ENCODE measurements at regions not wholly inside any gene's neighbourhood (a gene's known extent, or its start where the extent isn't known, plus 50 kb on each side); places are given as distances from the start of the nearest gene placed in this dataset.

DNA sequence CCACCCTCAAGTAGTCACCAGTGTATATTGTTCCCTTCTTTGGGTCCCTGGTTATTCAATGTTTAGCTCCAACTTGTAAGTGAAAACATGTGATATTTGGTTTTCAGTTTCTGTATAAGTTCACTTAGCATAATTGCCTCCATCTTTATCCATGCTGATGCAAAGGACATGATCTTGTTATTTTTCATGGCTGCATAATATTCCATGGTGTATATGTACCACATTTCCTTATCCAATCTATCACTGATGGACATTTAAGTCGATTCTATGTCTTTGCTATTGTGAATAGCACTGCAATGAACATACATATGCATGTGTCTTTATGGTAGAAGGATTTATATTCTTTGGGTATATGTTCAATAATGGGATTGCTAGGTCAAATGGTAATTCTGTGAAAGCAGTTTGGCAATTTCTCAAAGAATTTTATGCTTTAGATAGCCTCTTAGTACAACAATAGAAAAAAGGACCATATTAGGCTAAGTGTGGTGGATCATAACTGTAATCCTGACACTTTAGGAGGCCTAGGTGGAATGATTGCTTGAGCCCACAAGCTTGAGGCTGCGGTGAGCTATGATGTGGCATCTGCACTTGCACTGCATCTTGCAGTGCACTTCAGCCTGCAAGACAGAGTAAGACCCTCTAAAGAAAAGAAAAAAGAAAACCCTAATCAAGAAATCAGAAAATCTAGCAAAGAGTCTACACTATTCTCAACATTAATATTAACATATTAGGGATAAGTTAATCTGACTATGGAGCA lies 468.5 kb upstream of the FAT3 start:
- TF ChIP-seq, protein P1, sequence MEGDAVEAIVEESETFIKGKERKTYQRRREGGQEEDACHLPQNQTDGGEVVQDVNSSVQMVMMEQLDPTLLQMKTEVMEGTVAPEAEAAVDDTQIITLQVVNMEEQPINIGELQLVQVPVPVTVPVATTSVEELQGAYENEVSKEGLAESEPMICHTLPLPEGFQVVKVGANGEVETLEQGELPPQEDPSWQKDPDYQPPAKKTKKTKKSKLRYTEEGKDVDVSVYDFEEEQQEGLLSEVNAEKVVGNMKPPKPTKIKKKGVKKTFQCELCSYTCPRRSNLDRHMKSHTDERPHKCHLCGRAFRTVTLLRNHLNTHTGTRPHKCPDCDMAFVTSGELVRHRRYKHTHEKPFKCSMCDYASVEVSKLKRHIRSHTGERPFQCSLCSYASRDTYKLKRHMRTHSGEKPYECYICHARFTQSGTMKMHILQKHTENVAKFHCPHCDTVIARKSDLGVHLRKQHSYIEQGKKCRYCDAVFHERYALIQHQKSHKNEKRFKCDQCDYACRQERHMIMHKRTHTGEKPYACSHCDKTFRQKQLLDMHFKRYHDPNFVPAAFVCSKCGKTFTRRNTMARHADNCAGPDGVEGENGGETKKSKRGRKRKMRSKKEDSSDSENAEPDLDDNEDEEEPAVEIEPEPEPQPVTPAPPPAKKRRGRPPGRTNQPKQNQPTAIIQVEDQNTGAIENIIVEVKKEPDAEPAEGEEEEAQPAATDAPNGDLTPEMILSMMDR (IDR thresholded peaks at IDR 0.05), result no peak
- ATAC-seq (ENCODE audit: insufficient number of reproducible peaks, low FRiP score, low read depth), result no peak
- H3K36me3 ChIP-seq, result no peaks in the 10 kb centered on the region
- no peaks in the 10 kb centered on the region for H3K27me3 ChIP-seq (replicated peaks; ENCODE audit: insufficient read depth)
- no peaks in the 10 kb centered on the region for H3K4me1 ChIP-seq (ENCODE audit: control insufficient read depth in 1 of 2, low read depth in 2 of 2)
- H3K9me3 ChIP-seq, result no peaks in the 10 kb centered on the region
- no peak overlapping the region for H3K4me3 ChIP-seq
- no peak for DNase-seq (ENCODE audit: low spot score)
- no peak overlapping the region for H3K27ac ChIP-seq

DNA sequence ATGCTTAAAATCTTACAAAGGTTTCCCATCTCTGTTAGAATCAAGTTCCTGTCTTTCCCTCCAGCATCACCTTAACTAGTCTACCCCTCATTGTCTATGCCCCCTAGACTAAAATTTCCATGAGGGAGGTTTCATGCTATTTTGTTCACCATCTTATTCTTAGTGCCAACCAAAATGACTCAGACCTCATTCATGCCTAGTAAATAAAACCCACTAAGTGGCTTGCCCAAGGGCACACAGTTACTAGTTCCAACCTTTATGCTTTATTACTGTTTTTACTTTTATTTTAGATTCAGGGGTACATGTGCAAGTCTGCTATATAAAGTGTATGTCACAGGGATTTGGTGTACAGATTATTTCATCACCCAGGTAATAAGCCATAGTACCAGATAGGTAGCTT lies 469.1 kb upstream of the FAT3 start:
- TF ChIP-seq, protein P1 (IDR thresholded peaks at IDR 0.05), result no peak
- ATAC-seq (ENCODE audit: insufficient number of reproducible peaks, low FRiP score, low read depth) (no peak), DNase-seq (ENCODE audit: low spot score) (no peak)
- H3K9me3 ChIP-seq, result no peaks in the 10 kb centered on the region
- H3K4me3 ChIP-seq, result no peak overlapping the region
- no peaks in the 10 kb centered on the region for H3K27me3 ChIP-seq (replicated peaks; ENCODE audit: insufficient read depth)
- no peak overlapping the region for H3K27ac ChIP-seq
- H3K4me1 ChIP-seq (ENCODE audit: control insufficient read depth in 1 of 2, low read depth in 2 of 2), result no peaks in the 10 kb centered on the region
- no peaks in the 10 kb centered on the region for H3K36me3 ChIP-seq

DNA sequence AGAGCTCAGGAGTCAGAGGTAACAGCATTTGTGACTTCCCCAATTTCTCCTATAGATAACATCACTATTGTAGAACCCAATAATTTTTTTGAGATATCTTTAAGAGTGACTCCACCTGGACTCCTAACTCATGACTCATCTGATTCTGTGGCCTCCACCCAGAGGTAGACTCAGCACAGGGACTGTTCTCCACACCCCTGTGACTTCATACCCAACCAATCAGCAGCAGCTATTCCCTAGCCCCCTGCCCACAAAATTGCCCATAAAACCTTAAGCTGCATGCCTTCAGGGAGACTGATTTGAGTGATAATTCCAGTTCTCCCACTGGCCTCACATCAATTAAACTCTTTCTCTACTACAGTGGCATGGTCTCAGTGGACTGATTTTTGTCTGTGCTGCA lies 475.4 kb upstream of the FAT3 start:
- H3K27ac ChIP-seq, result no peak overlapping the region
- H3K4me3 ChIP-seq, result no peak overlapping the region
- H3K27me3 ChIP-seq (replicated peaks; ENCODE audit: insufficient read depth), result no peaks in the 10 kb centered on the region
- H3K36me3 ChIP-seq, result no peaks in the 10 kb centered on the region
- H3K4me1 ChIP-seq (ENCODE audit: control insufficient read depth in 1 of 2, low read depth in 2 of 2), result no peaks in the 10 kb centered on the region
- TF ChIP-seq, protein P1 (IDR thresholded peaks at IDR 0.05), result no peak
- ATAC-seq (ENCODE audit: insufficient number of reproducible peaks, low FRiP score, low read depth), result no peak
- DNase-seq (ENCODE audit: low spot score), result no peak
- H3K9me3 ChIP-seq, result no peaks in the 10 kb centered on the region

DNA sequence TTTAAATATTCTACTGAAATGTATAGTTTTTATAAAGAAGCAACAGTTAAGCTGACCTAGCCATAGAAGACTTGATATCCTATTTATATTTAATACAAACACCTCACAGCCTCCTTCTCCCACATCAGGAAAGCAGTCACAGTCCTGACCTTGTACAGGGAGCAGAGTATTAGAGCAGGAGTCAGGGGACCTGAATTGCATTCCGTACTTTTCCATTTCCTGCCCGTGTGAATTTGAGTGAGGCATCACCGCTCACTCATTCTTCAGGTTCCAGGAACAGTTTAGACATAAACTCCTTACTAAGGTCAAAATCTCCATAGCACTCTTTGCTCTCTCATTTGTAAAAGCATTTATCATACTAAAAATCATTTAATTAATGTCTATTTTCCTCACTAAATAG lies 482.5 kb upstream of the FAT3 start:
- Histone ChIP-seq H3K27ac (no peak overlapping the region), H3K9me3 (no peaks in the 10 kb centered on the region), H3K27me3 (replicated peaks; ENCODE audit: insufficient read depth) (no peaks in the 10 kb centered on the region), H3K4me1 (ENCODE audit: control insufficient read depth in 1 of 2, low read depth in 2 of 2) (no peaks in the 10 kb centered on the region), H3K36me3 (no peaks in the 10 kb centered on the region), H3K4me3 (no peak overlapping the region)
- TF ChIP-seq, protein P1 (IDR thresholded peaks at IDR 0.05), result no peak
- ATAC-seq (ENCODE audit: insufficient number of reproducible peaks, low FRiP score, low read depth) (no peak), DNase-seq (ENCODE audit: low spot score) (no peak)

DNA sequence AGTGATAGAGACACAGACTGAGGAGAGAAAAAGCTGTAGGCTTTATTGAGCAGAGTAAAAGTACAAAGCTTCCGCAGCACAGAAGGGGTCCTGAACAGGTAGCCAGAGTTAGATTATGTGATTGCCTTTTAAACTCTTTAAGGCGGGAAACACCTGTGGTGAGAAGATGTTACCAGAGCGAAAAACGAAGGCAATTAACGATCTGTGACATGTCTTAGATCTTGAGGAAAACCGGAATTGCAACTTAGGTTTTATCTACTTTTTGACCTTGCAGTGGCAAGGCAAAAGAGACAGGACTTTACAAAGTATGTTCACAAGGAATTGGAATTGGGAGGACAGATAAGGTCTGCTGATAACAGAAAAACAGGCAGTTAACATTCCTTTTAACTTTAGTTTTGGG lies 493.6 kb upstream of the FAT3 start:
- no peak overlapping the region for H3K27ac ChIP-seq
- H3K4me3 ChIP-seq, result no peak overlapping the region
- TF ChIP-seq, protein P1 (IDR thresholded peaks at IDR 0.05), result no peak
- no peaks in the 10 kb centered on the region for H3K9me3 ChIP-seq
- H3K27me3 ChIP-seq (replicated peaks; ENCODE audit: insufficient read depth), result no peaks in the 10 kb centered on the region
- H3K36me3 ChIP-seq, result no peaks in the 10 kb centered on the region
- DNase-seq (ENCODE audit: low spot score) (no peak), ATAC-seq (ENCODE audit: insufficient number of reproducible peaks, low FRiP score, low read depth) (no peak)
- H3K4me1 ChIP-seq (ENCODE audit: control insufficient read depth in 1 of 2, low read depth in 2 of 2), result no peaks in the 10 kb centered on the region
